GM18507 (cell line): ENCODE measurements at regions not wholly inside any gene's neighbourhood (a gene's known extent, or its start where the extent isn't known, plus 50 kb on each side); places are given as distances from the start of the nearest gene placed in this dataset.

Source experiments
- DNase-seq: peaks from one replicate; pipeline ENCODE4 v3.0.0; 2011; ENCODE audit warnings: low read depth; ENCODE audit not compliant: insufficient read length; ENCODE audit errors: extremely low spot score
- FAIRE-seq: peaks from 2 replicates; lab custom pipeline; 2011; peaks lifted over from hg19 to GRCh38; lab: Jason Lieb, UNC

GRCh38 chr4:53744446-53745160 lies 153.3 kb upstream of the LNX1 start:
- no peak for DNase-seq

GRCh38 chr4:53734584-53735353 lies 143.5 kb upstream of the LNX1 start:
- FAIRE-seq (no peak), DNase-seq (no peak)

More at GRCh38 chr4:53744446-53745160, 153.3 kb upstream of the LNX1 start:
- peak; percentile 12 for FAIRE-seq

GRCh38 chr4:53734182-53734581 lies 142.9 kb upstream of the LNX1 start:
- no peak for FAIRE-seq
- DNase-seq = no peak

DNA sequence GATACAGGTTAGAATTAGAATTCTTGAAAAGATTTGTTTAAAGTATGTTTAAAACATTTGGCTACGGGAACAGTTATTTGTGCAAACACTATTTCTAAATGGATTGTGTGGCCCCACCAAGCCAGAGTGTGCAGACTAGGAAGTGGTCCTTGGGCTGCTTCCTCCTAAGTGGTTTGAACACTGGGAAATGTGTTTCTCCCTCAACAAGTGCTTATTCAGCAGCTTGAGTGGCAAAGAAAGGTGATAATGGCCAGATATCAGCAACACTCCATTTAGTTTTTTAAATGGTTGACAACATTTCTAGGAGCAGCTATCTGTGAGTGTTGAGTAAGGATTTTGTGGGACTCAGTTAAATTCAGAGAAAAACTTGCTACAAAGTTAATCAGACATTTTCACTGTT lies 141.4 kb upstream of the LNX1 start:
- no peak for FAIRE-seq

GRCh38 chr4:53730031-53730805 lies 138.9 kb upstream of the LNX1 start:
- FAIRE-seq = no peak

More for the DNA sequence above, 141.4 kb upstream of the LNX1 start:
- DNase-seq = no peak

GRCh38 chr4:53722110-53722509 lies 130.8 kb upstream of the LNX1 start:
- FAIRE-seq = no peak
- no peak for DNase-seq

More at GRCh38 chr4:53730031-53730805, 138.9 kb upstream of the LNX1 start:
- DNase-seq = no peak

GRCh38 chr4:53721263-53721662 lies 130.0 kb upstream of the LNX1 start:
- FAIRE-seq (no peak), DNase-seq (no peak)

GRCh38 chr4:53720776-53721175 lies 129.5 kb upstream of the LNX1 start:
- FAIRE-seq (no peak), DNase-seq (no peak)

DNA sequence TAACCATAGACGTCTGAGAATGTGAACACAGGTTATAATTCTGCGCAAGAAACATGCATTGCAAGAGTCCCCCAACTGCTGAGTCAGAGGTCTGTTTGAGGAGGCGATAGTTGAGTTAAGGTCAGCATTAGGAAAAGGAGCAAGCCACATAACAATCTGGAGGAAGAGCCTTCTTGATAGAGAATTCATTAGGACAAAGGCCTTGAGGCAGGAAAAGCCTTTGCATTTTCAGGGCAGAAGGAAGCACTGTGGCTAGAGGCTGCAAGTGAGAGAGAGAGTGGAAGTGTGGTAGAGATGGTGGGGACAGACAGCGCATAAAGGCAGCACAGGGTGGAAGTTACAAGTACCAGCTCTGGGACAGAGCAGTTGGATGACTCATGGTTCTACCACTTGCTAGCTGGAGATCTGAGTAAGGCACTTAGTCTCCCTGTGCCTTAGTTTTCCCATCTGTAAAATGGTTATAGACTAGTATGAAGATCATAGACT lies 125.8 kb upstream of the LNX1 start:
- FAIRE-seq (no peak), DNase-seq (no peak)

GRCh38 chr4:53716471-53717063 lies 125.3 kb upstream of the LNX1 start:
- DNase-seq (no peak), FAIRE-seq (no peak)

DNA sequence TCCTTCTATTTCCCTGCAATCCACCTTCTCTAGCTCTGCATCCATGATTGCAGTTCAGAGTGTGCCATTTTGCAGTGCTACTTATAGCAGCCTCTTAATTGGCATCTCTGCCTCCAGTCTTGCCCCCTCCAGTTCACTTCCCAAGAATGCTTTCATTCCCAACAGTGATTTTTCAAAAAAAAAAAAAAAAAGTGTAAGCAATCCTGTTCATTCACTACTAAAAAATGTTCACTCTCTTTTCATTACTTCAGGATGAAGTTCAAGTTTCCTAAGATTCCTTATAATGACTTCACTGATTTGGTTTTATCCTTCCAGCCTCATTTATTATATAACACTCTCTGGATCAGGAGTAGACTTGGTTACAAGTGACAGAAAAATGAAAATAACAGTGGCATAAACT lies 124.7 kb upstream of the LNX1 start:
- DNase-seq = no peak
- no peak for FAIRE-seq

- FAIRE-seq (no peak), DNase-seq (no peak)
Measured at GRCh38 chr4:53714236-53715140, 123.2 kb upstream of the LNX1 start.

GRCh38 chr4:53713767-53714166 lies 122.5 kb upstream of the LNX1 start:
- FAIRE-seq (no peak), DNase-seq (no peak)

- DNase-seq = no peak
- no peak for FAIRE-seq
Measured at GRCh38 chr4:53713296-53713695, 122.0 kb upstream of the LNX1 start.

DNA sequence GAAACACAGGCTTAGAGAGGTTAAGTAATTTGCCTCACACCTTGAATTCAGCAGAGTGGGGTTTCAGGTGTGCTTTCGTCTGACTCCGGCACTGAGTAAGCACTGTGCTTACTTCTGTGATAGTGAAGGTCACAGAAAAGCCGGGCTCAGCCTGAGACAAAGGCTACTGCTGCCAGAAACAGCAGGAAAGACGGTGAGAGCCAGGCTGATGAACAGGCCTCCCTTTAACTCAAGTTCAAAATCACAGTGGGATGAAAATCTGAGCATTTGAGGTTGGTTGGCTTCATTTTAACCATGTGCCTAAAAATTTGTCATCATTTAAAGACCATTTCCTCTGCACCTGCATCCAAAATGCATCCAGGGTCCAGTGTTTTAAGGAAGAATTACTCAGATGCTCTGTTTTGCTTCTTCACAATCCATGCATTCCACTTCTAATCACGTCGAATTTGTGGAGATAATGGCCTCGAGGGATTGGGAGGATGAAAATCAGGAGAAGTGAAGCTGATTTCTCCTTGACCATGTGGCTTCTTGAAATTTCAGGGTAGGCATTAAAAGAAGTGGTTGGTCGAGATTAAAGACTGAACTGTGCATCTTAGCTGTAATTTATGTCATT lies 121.2 kb upstream of the LNX1 start:
- FAIRE-seq (no peak), DNase-seq (no peak)

GRCh38 chr4:53711926-53712325 lies 120.6 kb upstream of the LNX1 start:
- FAIRE-seq = no peak
- no peak for DNase-seq

GRCh38 chr4:53709693-53710092 lies 118.4 kb upstream of the LNX1 start:
- DNase-seq (no peak), FAIRE-seq (no peak)

GRCh38 chr4:53707491-53707890 lies 116.2 kb upstream of the LNX1 start:
- FAIRE-seq = no peak
- DNase-seq = no peak
